NCI-H187 treated with DMSO at 0.1 percent for 48 hours (cell line): ENCODE measurements at regions not wholly inside any gene's neighbourhood (a gene's known extent, or its start where the extent isn't known, plus 50 kb on each side); places are given as distances from the start of the nearest gene placed in this dataset.

ENCODE experiments used
- DNase-seq: peaks from one replicate; lab custom pipeline; 2025; lab: John Stamatoyannopoulos, UW

GRCh38 chr18:26700728-26701127, 152.4 kb upstream of the KCTD1 start:
- DNase-seq = no peak

- no peak for DNase-seq
Observed at GRCh38 chr18:26700201-26700600, 151.8 kb upstream of the KCTD1 start.

- no peak for DNase-seq
Observed at GRCh38 chr18:26697186-26697884, 149.0 kb upstream of the KCTD1 start.

- DNase-seq = no peak
Observed at GRCh38 chr18:26696786-26697185, 148.4 kb upstream of the KCTD1 start.

- no peak for DNase-seq
Observed at GRCh38 chr18:26696308-26696707, 148.0 kb upstream of the KCTD1 start.

GRCh38 chr18:26689226-26689879, 141.0 kb upstream of the KCTD1 start:
- DNase-seq = no peak

- DNase-seq = no peak
Observed at GRCh38 chr18:26686532-26686931, 138.2 kb upstream of the KCTD1 start.

GRCh38 chr18:26685438-26686157, 137.2 kb upstream of the KCTD1 start:
- DNase-seq = no peak

- DNase-seq = no peak
Observed at GRCh38 chr18:26677957-26678356, 129.6 kb upstream of the KCTD1 start.

- DNase-seq = no peak
Observed at GRCh38 chr18:26667046-26667445, 118.7 kb upstream of the KCTD1 start.

- no peak for DNase-seq
Observed at GRCh38 chr18:26662996-26663395, 114.6 kb upstream of the KCTD1 start.

- DNase-seq = no peak
Observed at GRCh38 chr18:26657631-26658581, 109.6 kb upstream of the KCTD1 start.

- no peak for DNase-seq
Observed at GRCh38 chr18:26656944-26657536, 108.7 kb upstream of the KCTD1 start.

GRCh38 chr18:26656431-26656943, 108.1 kb upstream of the KCTD1 start:
- DNase-seq = no peak

- peak; percentile 9 for DNase-seq
Observed at GRCh38 chr18:26655525-26656430, 107.4 kb upstream of the KCTD1 start.

- DNase-seq = no peak
Observed at GRCh38 chr18:26654616-26655524, 106.5 kb upstream of the KCTD1 start.

GRCh38 chr18:26653943-26654615, 105.7 kb upstream of the KCTD1 start:
- DNase-seq = no peak

- no peak for DNase-seq
Observed at GRCh38 chr18:26652501-26652900, 104.1 kb upstream of the KCTD1 start.
